Activated CD8-positive, alpha-beta memory T cell treated with anti-CD3 and anti-CD28 coated beads for 36 hours (primary cell): ENCODE measurements at regions not wholly inside any gene's neighbourhood (a gene's known extent, or its start where the extent isn't known, plus 50 kb on each side); places are given as distances from the start of the nearest gene placed in this dataset.

Experiments used
- CTCF ChIA-PET: fragments of 350-600 bp; sonication (Branson Sonifier 250); formaldehyde crosslinking; loops from one replicate; lab custom pipeline; 2021; ENCODE audit warnings: antibody characterized with exemption; lab: Charles Lee
- POLR2A ChIA-PET: fragments of 350-600 bp; sonication (Branson Sonifier 250); formaldehyde crosslinking; loops from one replicate; lab custom pipeline; 2021; ENCODE audit warnings: antibody characterized with exemption; lab: Charles Lee

DNA sequence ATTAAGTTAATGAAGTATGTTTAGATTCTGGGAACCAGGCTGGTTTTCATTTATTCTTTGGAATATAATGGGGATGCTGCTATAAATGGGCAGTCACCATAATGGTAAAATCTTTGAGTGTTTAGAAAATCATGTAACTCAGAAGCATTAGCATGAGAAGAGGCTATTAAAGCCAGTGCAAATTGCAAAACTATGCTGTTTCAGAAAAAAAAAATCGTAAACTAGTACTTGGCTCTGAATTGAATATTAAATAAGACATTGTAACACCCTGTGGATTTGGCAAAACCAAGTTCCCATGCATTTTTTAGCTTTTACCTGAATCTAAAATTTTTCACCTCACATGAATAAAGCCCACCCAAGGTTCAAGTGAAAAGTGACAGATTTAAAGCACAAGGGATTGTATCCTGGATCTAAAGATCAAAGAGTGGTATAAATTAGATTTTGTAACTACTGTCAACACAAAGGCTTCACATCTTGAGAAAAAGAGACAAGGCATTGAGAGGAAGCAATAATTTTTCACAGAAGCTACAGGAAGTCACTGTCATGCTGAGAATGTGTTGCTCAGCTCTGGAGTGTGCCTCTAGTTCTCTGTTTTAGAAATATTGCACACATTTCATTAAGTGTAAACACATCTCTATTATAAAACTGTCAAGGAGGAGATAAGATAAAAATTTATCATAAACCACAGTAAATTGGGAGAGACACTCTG, 142.2 kb downstream of the ABCA8 start:
- POLR2A ChIA-PET: no interaction called here
- CTCF ChIA-PET: no interaction called here

DNA sequence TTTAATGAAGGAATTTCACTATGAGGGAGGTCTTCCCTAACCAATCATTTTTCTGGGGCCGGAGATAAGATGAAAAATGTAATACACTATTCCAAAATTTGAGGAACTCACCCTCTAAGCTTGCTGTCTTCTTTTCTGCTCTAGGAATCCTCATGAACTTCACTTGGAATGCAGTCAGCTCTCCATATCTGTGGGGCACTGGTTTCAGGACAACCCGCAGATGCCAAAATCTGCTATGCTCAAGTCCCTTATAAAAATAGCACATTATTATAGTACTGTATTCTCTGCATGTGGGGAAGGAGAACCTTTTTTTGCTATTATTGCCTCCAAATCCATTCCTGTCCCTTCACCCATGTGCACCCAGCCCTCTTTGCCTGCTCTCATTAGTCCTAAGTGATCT, 146.0 kb downstream of the ABCA8 start:
- ChIA-PET POLR2A (no interaction called here), CTCF (no interaction called here)

- POLR2A ChIA-PET: no interaction called here
- CTCF ChIA-PET: no interaction called here
Observed at GRCh38 chr17:68807998-68808772, 147.0 kb downstream of the ABCA8 start.

GRCh38 chr17:68805609-68806008, 149.6 kb downstream of the ABCA8 start:
- ChIA-PET POLR2A (no interaction called here), CTCF (interaction anchor here (0.6 kb wide), 1 partner anchor 580 kb away, joined by 3 read pairs; no protein-coding TSS in a partner anchor)

- CTCF ChIA-PET: no interaction called here
- POLR2A ChIA-PET: no interaction called here
Observed at GRCh38 chr17:68804777-68805520, 150.2 kb downstream of the ABCA8 start.

DNA sequence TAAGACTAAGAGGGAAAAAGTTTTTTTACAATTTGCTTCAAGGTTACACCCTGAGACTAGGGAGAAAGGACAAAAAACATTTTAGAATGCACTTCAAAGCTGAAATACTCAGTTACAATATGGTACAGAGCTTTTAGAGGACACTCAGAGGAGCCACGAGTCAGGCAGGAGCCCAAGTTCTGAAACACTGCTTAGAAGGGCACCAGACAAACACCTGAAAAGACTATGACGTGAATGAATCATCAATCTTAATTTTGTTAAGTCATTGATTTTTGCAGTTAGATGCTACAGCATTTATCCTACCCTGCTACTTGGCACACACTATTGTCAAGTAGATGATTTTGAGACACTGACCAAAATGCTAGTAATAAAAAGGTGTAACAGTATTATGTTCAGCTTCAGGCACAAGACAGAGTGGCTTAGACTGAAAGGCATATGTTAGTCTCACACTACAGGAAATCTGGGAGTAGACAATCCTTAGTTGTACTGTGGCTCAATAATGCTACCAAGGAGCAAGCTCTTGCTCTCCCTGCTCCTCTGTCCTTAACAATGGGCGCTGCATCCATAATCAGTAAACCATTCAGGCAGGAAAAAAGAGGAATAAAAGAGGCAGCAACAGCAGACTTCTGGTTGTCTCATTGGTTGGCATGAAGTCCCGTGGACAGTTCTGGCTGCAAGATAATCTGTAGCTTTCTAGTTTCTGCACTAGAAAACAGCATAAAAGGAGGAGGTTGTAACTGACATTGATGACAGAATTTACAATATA, 151.8 kb downstream of the ABCA8 start:
- CTCF ChIA-PET: no interaction called here
- POLR2A ChIA-PET: no interaction called here

- ChIA-PET POLR2A (no interaction called here), CTCF (no interaction called here)
Observed at GRCh38 chr17:68801335-68802247, 153.6 kb downstream of the ABCA8 start.

- CTCF ChIA-PET: no interaction called here
- POLR2A ChIA-PET: no interaction called here
Observed at GRCh38 chr17:68800751-68801150, 154.4 kb downstream of the ABCA8 start.

DNA sequence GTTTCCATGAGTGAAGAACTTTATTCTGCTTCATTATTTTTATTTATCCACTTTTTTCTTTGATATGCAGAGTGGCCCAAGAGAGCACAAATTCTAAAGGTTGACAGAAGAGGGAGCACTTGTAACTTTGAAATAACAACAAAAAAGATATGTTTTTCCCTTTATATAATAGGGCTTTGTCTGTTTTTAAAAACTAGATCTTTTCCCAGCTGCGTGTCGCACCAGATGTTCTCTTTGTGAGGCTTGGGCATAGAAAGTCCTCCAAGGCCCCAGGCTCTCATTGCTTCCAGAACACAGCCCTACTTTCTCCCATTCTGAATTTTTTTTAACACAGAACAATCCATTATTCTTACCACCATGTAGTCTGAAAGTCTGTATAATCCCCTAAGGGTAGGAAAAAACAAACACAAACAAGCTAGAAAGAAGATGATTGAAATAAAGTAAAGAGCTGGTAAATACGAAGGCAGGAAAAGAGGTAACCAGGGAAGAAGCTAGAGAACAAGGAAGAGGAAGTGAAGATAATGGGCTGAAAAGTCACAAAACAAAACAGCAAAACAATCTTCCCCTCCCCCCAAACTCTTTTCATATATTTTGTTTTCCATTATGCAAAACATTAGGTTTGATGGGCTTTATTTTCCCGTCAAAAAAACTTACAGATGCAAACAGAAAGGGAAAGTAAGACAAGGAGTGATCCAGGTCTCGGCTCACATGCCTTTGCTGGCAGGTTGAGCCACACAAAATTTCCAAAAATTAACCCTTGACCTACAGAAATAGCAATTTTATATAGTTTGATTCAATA, 160.4 kb downstream of the ABCA8 start:
- CTCF ChIA-PET: no interaction called here
- POLR2A ChIA-PET: no interaction called here

- CTCF ChIA-PET: no interaction called here
- POLR2A ChIA-PET: no interaction called here
Observed at GRCh38 chr17:68792873-68793272, 162.3 kb downstream of the ABCA8 start.

DNA sequence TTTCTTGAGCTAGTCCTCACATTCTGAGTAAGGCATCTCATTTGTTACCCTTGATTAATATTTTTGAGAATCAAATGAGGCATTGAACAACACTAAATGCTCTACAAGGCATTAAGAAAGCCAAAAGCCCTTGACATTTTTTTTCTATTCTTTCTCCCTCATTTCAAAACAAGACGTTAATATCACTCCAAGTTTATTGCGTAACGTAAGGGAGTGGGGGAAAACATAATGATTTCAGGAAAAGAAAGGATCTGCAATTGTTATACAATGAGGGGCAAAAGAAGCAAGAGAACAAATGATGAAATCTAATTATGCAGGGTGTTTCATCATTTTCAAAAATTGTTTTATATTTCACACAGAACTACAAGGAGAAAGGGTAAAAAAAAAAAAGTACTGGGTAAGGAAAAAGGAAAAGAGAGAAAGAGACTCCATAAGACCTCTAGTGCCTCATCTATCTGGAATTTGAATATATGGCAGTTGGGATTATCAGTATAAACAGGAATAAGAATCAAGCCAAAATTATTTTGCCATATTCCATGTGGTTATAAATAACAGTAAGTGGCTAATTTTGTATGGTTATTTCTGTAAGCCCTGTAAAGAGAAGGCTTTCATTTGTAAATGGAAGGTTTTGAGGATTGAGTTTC, 163.0 kb downstream of the ABCA8 start:
- CTCF ChIA-PET: no interaction called here
- POLR2A ChIA-PET: no interaction called here

GRCh38 chr17:68790931-68791330, 164.3 kb downstream of the ABCA8 start:
- ChIA-PET CTCF (no interaction called here), POLR2A (no interaction called here)

- ChIA-PET CTCF (no interaction called here), POLR2A (no interaction called here)
Observed at GRCh38 chr17:68790492-68790891, 164.7 kb downstream of the ABCA8 start.

DNA sequence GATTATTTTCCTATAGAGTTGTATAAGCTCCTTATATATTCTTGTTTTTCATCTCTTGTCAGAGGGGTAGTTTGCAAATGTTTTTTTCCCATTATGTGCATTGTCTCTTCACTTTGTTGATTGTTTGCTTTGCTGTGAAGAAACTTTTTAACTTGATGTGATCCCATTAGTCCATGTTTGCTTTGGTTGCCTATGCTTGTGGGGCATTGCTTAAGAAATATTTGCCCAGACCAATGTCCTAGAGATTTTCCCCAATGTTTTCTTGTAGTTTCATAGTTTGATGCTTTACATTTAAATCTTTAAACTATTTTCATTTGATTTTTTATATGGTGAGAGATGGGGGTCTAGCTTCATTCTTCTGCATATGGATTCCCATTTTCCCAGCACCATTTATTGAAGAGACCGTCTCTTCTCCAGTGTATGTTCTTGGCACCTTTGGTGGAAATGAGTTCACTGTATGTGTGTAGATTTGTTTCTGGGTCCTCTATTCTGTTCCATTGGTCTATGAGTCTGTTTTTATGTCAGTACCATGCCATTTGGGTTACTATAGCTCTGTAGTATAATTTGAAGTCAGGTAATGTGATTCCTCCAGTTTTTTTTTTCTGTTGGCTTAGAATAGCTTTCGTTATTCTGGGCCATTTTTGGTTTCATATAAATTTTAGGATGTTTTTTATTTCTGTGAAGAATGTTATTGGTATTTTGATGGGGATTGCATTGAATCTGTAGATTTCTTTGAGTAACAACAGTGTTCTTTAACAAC, 165.8 kb downstream of the ABCA8 start:
- POLR2A ChIA-PET: no interaction called here
- CTCF ChIA-PET: no interaction called here

DNA sequence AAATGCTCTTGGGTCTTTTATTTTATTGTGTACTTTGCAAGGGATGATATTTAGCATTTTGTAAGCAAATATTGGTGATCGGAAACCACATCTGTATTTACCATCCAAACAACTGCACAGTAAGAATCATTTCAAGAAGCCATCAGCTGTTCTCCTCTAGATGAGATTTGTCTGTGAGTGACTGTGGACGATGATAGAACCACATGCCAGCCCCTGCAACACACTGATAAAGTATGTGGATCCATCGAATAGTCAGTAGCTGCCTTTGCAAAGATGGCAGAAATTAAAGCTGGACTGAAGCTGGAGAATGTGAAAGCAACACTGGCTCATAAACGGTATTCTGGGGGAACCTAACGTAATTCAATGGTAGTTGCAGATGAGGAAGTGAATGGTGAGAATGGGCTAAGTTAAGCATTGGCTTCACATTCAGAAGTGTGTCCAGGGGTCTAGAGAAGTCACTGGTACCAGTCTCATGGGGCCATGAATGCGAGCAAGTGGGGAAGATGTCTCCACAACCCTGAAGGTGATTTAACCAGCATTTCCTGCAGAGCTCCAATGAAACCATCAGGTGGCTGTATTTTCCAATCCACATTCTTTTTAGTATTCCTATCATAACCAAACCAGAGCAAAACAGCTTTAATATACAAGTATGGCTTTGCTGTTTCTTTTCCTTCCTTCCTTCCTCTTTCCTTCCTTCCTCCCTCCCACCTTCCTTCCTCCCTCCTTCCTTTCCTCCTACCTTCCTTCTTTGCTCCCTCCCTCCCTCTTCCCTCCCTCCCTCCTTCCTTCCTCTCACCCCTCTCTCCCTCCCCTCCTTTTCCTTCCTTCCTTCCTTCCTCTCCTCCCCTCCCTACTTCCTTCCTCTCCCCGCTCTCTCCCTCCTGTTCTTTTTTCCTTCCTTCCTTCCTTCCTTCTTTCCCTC, 169.4 kb downstream of the ABCA8 start:
- CTCF ChIA-PET: no interaction called here
- POLR2A ChIA-PET: no interaction called here

DNA sequence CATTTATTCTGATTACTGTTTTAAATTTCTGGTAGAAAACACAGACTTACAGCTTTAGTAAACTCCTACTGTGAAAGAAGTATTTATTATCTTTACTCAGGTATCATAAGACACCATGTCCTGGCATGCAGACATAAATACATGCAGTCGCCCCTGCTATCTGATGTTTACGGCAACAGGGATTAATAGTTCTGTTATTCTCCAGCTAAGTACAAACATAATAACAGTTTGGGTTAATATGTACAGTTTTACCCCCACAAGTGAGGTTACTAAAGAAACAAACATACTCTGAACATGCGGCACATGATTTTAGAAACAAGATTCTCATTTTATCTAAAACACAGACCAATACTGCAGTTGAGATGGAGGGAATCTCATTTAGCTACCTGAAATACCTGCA, 170.8 kb downstream of the ABCA8 start:
- ChIA-PET POLR2A (no interaction called here), CTCF (no interaction called here)
